BLaER1 treated with 17β-estradiol and CSF1 and Interleukin-3, amounts not matched to agents 10 nM and 100 nM (cell line): ENCODE measurements at regions not wholly inside any gene's neighbourhood (a gene's known extent, or its start where the extent isn't known, plus 50 kb on each side); places are given as distances from the start of the nearest gene placed in this dataset.

Experiments used
- H3K27ac ChIP-seq, 11 experiments: shearing (Covaris generic); formaldehyde crosslinking; 2 replicates each; pipeline ENCODE4 v1.8.1; 2022
- H3K27me3 ChIP-seq, 11 experiments: shearing (Covaris generic); formaldehyde crosslinking; 2 replicates each; pipeline ENCODE4 v1.8.1; 2022
- H3K36me3 ChIP-seq, 11 experiments: shearing (Covaris generic); formaldehyde crosslinking; 2 replicates each; pipeline ENCODE4 v1.8.1; 2022
- H3K4me1 ChIP-seq, 10 experiments: shearing (Covaris generic); formaldehyde crosslinking; 2 replicates each; pipeline ENCODE4 v1.8.1; 2022
- H3K4me2 ChIP-seq, 11 experiments: shearing (Covaris generic); formaldehyde crosslinking; 2 replicates each; pipeline ENCODE4 v1.8.1; 2022
- H3K4me3 ChIP-seq, 10 experiments: shearing (Covaris generic); formaldehyde crosslinking; 2 replicates each; pipeline ENCODE4 v1.8.1; 2022
- H3K9ac ChIP-seq, 11 experiments: shearing (Covaris generic); formaldehyde crosslinking; 2 replicates each; pipeline ENCODE4 v1.8.1; 2022
- H3K9me3 ChIP-seq, 11 experiments: shearing (Covaris generic); formaldehyde crosslinking; replicated peaks in 1 of 11; 2 replicates each; pipeline ENCODE4 v1.8.1; 2022
- H4K20me1 ChIP-seq, 11 experiments: shearing (Covaris generic); formaldehyde crosslinking; 2 replicates each; pipeline ENCODE4 v1.8.1; 2022
- Cebpa-rat ChIP-seq, 11 experiments: shearing (Covaris generic); IDR thresholded peaks; 2 replicates each; pipeline ENCODE4 v1.8.1; 2022

DNA sequence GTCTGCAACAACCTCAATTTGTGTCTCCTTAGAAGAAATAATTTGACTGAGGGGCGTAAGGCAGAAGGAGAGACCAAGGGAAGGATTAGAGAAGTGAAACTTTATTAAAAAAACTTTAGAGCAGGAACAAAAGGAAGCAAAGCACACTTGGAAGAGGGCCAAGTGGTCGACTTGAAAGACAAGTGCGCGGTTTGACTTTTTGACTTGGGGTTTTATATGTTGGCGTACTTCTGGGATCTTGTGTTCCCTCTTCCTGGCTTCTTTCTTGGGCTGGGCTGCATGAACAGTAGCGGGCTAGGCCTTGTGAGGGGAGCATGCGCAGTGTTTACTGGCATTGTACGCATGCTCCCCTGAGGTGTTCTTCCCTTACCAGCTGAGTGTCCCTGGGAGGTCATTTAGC lies 369.3 kb upstream of the DCN start:
- Histone ChIP-seq H3K9me3 (peaks cover 0 to 1% (median 0%) of the 10 kb centered on the region in 11 experiments; a peak in 1 of 22 replicates), H4K20me1 (no peaks in the 10 kb centered on the region), H3K27me3 (no peaks in the 10 kb centered on the region), H3K4me1 (peaks cover 5 to 15% (median 7%) of the 10 kb centered on the region in 10 experiments; a peak in 16 of 20 replicates), H3K4me3 (no peak overlapping the region), H3K9ac (no peak overlapping the region), H3K4me2 (peak overlapping the region; percentile 15 to 89 (median 37); a peak in 15 of 22 replicates), H3K27ac (no peak overlapping the region), H3K36me3 (no peaks in the 10 kb centered on the region)
- no peak for TF ChIP-seq Cebpa-rat (IDR thresholded peaks at IDR 0.05)

GRCh38 chr12:91551242-91551641 lies 368.6 kb upstream of the DCN start:
- Histone ChIP-seq H3K27ac (no peak overlapping the region), H3K9ac (no peak overlapping the region), H4K20me1 (no peaks in the 10 kb centered on the region), H3K9me3 (peaks cover 0 to 5% (median 0%) of the 10 kb centered on the region in 11 experiments; a peak in 1 of 22 replicates), H3K4me2 (peak overlapping the region in 1 of 11 experiments; percentile 89; a peak in 2 of 22 replicates), H3K4me1 (peaks cover 5 to 15% (median 7%) of the 10 kb centered on the region in 10 experiments; a peak in 16 of 20 replicates), H3K27me3 (no peaks in the 10 kb centered on the region), H3K4me3 (no peak overlapping the region), H3K36me3 (no peaks in the 10 kb centered on the region)
- TF ChIP-seq Cebpa-rat (IDR thresholded peaks at IDR 0.05): no peak

DNA sequence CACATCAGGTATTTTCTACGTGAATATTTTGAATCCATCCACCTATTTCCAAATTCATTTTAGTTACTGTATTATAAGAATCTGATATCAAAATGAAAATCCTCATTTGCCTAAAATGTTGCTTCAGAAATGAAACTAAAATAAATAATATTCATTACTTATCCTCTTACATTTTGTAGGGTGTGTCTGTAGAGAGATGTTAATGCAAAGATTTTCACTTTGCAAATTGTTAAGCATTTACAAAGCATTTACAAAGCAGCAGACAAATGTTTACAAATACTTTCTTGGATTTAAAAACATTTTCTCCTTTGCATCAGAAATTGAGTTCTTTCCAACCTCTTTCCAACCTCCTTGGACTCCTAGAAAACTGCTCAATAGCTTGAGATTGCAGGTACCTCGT lies 360.0 kb upstream of the DCN start:
- Histone ChIP-seq H3K27me3 (no peaks in the 10 kb centered on the region), H3K27ac (no peak overlapping the region), H3K36me3 (no peaks in the 10 kb centered on the region), H3K4me2 (no peak overlapping the region), H3K4me1 (no peaks in the 10 kb centered on the region), H3K4me3 (no peak overlapping the region), H3K9me3 (peaks cover 0 to 9% (median 0%) of the 10 kb centered on the region in 11 experiments; a peak in 2 of 22 replicates), H4K20me1 (no peaks in the 10 kb centered on the region), H3K9ac (no peak overlapping the region)
- no peak for TF ChIP-seq Cebpa-rat (IDR thresholded peaks at IDR 0.05)

GRCh38 chr12:91542067-91542466 lies 359.4 kb upstream of the DCN start:
- H4K20me1 ChIP-seq: no peaks in the 10 kb centered on the region
- no peak for TF ChIP-seq Cebpa-rat (IDR thresholded peaks at IDR 0.05)
- no peak overlapping the region for H3K4me2 ChIP-seq
- H3K36me3 ChIP-seq: no peaks in the 10 kb centered on the region
- H3K9ac ChIP-seq: no peak overlapping the region
- no peak overlapping the region for H3K4me3 ChIP-seq
- H3K27me3 ChIP-seq: no peaks in the 10 kb centered on the region
- H3K27ac ChIP-seq: no peak overlapping the region
- peaks cover 0 to 9% (median 0%) of the 10 kb centered on the region in 11 experiments; a peak in 2 of 22 replicates for H3K9me3 ChIP-seq
- H3K4me1 ChIP-seq: no peaks in the 10 kb centered on the region

DNA sequence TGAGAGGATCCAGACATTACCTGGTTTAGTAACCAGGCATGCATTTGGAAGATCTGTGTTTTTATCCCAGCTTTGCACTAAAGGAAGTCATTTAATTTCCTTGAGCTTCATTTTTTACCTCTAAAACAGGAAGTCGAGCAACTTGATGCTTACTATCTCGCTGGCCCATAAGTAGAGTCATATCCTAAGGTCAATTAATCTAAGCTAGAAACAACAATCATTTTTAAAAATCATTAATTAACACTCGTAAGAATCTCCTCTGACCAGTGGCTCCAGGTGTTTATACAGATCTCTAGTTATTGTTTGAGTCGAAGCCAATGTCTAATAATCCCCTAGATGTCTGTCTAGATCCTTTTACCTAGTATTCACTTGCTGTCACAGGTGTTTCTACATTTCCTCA lies 355.8 kb upstream of the DCN start:
- no peaks in the 10 kb centered on the region for H3K27me3 ChIP-seq
- H4K20me1 ChIP-seq: no peaks in the 10 kb centered on the region
- H3K4me1 ChIP-seq: no peaks in the 10 kb centered on the region
- H3K9me3 ChIP-seq: peaks cover 5 to 12% (median 9%) of the 10 kb centered on the region in 11 experiments; a peak in 18 of 22 replicates
- no peak overlapping the region for H3K4me3 ChIP-seq
- H3K36me3 ChIP-seq: no peaks in the 10 kb centered on the region
- no peak overlapping the region for H3K4me2 ChIP-seq
- H3K9ac ChIP-seq: no peak overlapping the region
- H3K27ac ChIP-seq: no peak overlapping the region
- no peak for TF ChIP-seq Cebpa-rat (IDR thresholded peaks at IDR 0.05)

DNA sequence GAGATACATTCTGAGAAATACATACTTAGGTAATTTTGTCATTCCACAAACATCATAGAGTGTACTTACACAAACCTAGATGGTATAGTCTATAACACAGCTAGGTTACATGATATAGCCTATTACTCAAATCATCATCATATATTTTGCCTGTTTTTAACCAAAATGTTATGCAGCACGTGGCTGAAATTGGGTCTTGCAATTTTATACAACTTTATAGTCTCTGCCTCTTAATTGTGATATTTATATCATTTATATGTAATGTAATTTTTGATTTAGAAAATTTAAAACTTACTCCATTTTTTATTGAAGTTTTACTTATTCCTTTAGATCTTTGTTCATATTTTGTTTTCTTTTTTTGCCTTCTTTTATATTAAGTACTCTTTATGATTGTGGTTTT lies 350.7 kb upstream of the DCN start:
- Histone ChIP-seq H4K20me1 (no peaks in the 10 kb centered on the region), H3K27me3 (no peaks in the 10 kb centered on the region), H3K4me1 (no peaks in the 10 kb centered on the region), H3K4me3 (no peak overlapping the region), H3K4me2 (no peak overlapping the region), H3K9me3 (peaks cover 13 to 22% (median 16%) of the 10 kb centered on the region in 11 experiments; a peak in 21 of 22 replicates), H3K36me3 (no peaks in the 10 kb centered on the region), H3K9ac (no peak overlapping the region), H3K27ac (no peak overlapping the region)
- TF ChIP-seq Cebpa-rat (IDR thresholded peaks at IDR 0.05): no peak

- Histone ChIP-seq H4K20me1 (no peaks in the 10 kb centered on the region), H3K9ac (no peak overlapping the region), H3K27ac (no peak overlapping the region), H3K27me3 (no peaks in the 10 kb centered on the region), H3K4me2 (no peak overlapping the region), H3K4me3 (no peak overlapping the region), H3K36me3 (no peaks in the 10 kb centered on the region), H3K9me3 (peaks cover 13 to 22% (median 16%) of the 10 kb centered on the region in 11 experiments; a peak in 21 of 22 replicates), H3K4me1 (no peaks in the 10 kb centered on the region)
- no peak for TF ChIP-seq Cebpa-rat (IDR thresholded peaks at IDR 0.05)
Measured at GRCh38 chr12:91529829-91530228, 347.2 kb upstream of the DCN start.

DNA sequence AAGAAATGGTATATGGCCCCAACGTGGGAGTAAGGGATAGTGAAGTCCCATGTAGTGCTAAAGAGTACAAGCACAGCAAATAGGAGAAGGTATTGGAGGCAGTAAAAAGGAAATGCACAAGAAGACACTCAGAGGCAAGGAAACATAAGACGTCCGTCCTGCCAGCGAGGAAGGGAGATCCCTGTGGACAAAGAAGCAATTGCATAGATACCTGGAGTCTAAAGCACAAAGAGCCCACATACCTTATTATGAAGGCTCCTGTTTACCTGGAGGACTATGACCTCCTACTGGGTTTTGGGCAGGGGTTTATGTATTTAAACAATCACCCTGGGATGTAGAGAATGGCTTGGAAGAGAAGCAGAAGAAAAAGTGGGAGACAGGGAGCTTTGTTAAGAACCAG lies 341.2 kb upstream of the DCN start:
- Histone ChIP-seq H3K9ac (no peak overlapping the region), H3K4me3 (no peak overlapping the region), H4K20me1 (no peaks in the 10 kb centered on the region), H3K9me3 (peaks cover 0 to 5% (median 0%) of the 10 kb centered on the region in 11 experiments; a peak in 1 of 22 replicates), H3K4me2 (no peak overlapping the region), H3K27ac (no peak overlapping the region), H3K4me1 (no peaks in the 10 kb centered on the region), H3K36me3 (no peaks in the 10 kb centered on the region), H3K27me3 (no peaks in the 10 kb centered on the region)
- TF ChIP-seq Cebpa-rat (IDR thresholded peaks at IDR 0.05): no peak

GRCh38 chr12:91516695-91517047 lies 334.1 kb upstream of the DCN start:
- Histone ChIP-seq H3K27me3 (no peaks in the 10 kb centered on the region), H3K4me1 (peaks cover 0 to 9% (median 0%) of the 10 kb centered on the region in 10 experiments; a peak in 2 of 20 replicates), H3K4me3 (no peak overlapping the region), H3K4me2 (no peak overlapping the region; a peak in 1 of 22 replicates), H3K27ac (no peak overlapping the region), H3K9me3 (peaks cover 0 to 5% (median 0%) of the 10 kb centered on the region in 11 experiments; a peak in 1 of 22 replicates), H3K36me3 (no peaks in the 10 kb centered on the region), H4K20me1 (no peaks in the 10 kb centered on the region), H3K9ac (no peak overlapping the region)
- TF ChIP-seq Cebpa-rat (IDR thresholded peaks at IDR 0.05): no peak

DNA sequence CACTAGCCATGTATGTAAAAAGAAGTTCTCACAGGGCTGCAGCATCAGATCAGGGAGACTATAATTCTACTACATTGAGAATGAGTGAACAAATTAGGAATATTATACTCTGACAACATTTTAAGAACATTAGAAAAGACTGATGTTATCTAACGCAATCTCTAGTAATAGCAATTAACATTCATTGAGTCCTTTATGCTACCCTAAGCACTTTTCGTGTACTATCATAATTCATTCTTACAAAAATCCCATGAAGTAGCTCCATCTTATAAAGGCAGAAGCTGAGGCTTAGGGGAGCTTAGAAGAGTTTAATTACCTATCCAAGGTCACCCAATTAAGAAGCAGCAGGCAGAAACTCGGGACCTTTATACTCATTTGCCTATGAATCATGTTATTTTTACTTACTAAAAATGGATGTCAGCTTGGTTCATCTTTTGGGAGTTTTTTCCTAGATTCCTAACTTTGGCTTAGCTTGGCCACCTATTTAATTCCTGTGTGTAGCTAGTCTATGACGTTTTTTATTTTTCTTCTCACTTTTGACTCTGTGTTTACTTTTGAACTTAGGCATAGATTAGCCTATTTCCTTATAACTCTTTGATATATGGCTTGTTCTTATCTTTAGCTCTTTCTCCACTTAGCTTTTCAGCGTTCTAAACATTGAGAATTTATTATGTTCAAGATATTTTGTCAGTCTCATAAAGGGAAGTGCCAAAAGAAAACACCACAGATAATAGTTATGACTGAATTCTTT lies 333.5 kb upstream of the DCN start:
- Histone ChIP-seq H3K4me1 (peaks cover 0 to 9% (median 0%) of the 10 kb centered on the region in 10 experiments; a peak in 2 of 20 replicates), H3K4me3 (no peak overlapping the region), H3K4me2 (peak overlapping the region in 1 of 11 experiments; percentile 8; a peak in 1 of 22 replicates), H3K27ac (no peak overlapping the region), H3K36me3 (no peaks in the 10 kb centered on the region), H3K9ac (no peak overlapping the region), H4K20me1 (no peaks in the 10 kb centered on the region), H3K9me3 (peaks cover 0 to 5% (median 0%) of the 10 kb centered on the region in 11 experiments; a peak in 1 of 22 replicates), H3K27me3 (no peaks in the 10 kb centered on the region)
- TF ChIP-seq Cebpa-rat (IDR thresholded peaks at IDR 0.05): no peak
